GM23338 (cell line): ENCODE measurements at regions not wholly inside any gene's neighbourhood (a gene's known extent, or its start where the extent isn't known, plus 50 kb on each side); places are given as distances from the start of the nearest gene placed in this dataset.

ENCODE experiments used
- ATAC-seq: fragments of 200-7000 bp; cut with Tn5 transposase; 3 replicates; pipeline ENCODE4 v1.9.1; 2020
- DNase-seq: peaks from one replicate; pipeline ENCODE4 v3.0.0-alpha.2; 2015; ENCODE audit warnings: low spot score
- H2AFZ ChIP-seq: fragments of 200-600 bp; sonication (generic); 2 replicates; pipeline ENCODE4 v1.8.0; 2016; ENCODE audit warnings: antibody characterized with exemption, mild to moderate bottlenecking, moderate library complexity
- H3F3A ChIP-seq: fragments of 200-600 bp; sonication (generic); replicated peaks from 2 replicates; pipeline ENCODE4 v1.8.0; 2017; ENCODE audit warnings: antibody characterized with exemption, mixed run types, low read depth
- H3K27ac ChIP-seq: fragments of 200-600 bp; sonication (generic); 2 replicates; pipeline ENCODE4 v1.6.1; 2016; ENCODE audit warnings: low read depth
- H3K27me3 ChIP-seq: fragments of 200-600 bp; sonication (generic); 2 replicates; pipeline ENCODE4 v1.8.0; 2016; ENCODE audit warnings: mild to moderate bottlenecking, mixed run types, moderate library complexity; ENCODE audit not compliant: insufficient read depth
- H3K36me3 ChIP-seq: fragments of 200-600 bp; sonication (generic); 2 replicates; pipeline ENCODE4 v1.8.0; 2016; ENCODE audit warnings: mild to moderate bottlenecking; ENCODE audit not compliant: insufficient read depth
- H3K4me1 ChIP-seq: fragments of 200-600 bp; sonication (generic); 2 replicates; pipeline ENCODE4 v1.8.0; 2016; ENCODE audit warnings: mild to moderate bottlenecking, moderate library complexity; ENCODE audit not compliant: insufficient read depth
- H3K4me2 ChIP-seq: fragments of 200-600 bp; sonication (generic); 2 replicates; pipeline ENCODE4 v1.7.1; 2017; ENCODE audit warnings: mixed run types
- H3K4me3 ChIP-seq: fragments of 200-600 bp; sonication (generic); 2 replicates; pipeline ENCODE4 v1.6.1; 2016; ENCODE audit warnings: mixed run types
- H3K79me2 ChIP-seq: fragments of 200-600 bp; sonication (generic); replicated peaks from 2 replicates; pipeline ENCODE4 v1.8.0; 2017; ENCODE audit warnings: mild to moderate bottlenecking; ENCODE audit not compliant: insufficient read depth
- H3K9me2 ChIP-seq: fragments of 200-600 bp; sonication (generic); 2 replicates; pipeline ENCODE4 v1.8.0; 2017; ENCODE audit not compliant: insufficient read depth
- H4K20me1 ChIP-seq: fragments of 200-600 bp; sonication (generic); replicated peaks from 2 replicates; pipeline ENCODE4 v1.8.0; 2017; ENCODE audit warnings: mild to moderate bottlenecking; ENCODE audit not compliant: insufficient read depth
- H3K27ac Mint-ChIP-seq: 2 replicates; pipeline ENCODE4 v1.8.0; 2020; ENCODE audit warnings: inconsistent platforms, mild to moderate bottlenecking, moderate library complexity, mixed read lengths
- H3K27me3 Mint-ChIP-seq: 3 replicates; pipeline ENCODE4 v1.8.0; 2022; ENCODE audit warnings: low read depth, mild to moderate bottlenecking, moderate library complexity, mixed read lengths, inconsistent platforms; ENCODE audit not compliant: insufficient read depth, poor library complexity
- H3K36me3 Mint-ChIP-seq: 3 replicates; pipeline ENCODE4 v1.8.0; 2021; ENCODE audit warnings: low read depth, mild to moderate bottlenecking, inconsistent platforms, moderate library complexity, mixed read lengths
- H3K4me1 Mint-ChIP-seq: 3 replicates; pipeline ENCODE4 v1.8.0; 2020; ENCODE audit warnings: mild to moderate bottlenecking, inconsistent platforms, mixed read lengths
- H3K4me3 Mint-ChIP-seq: 3 replicates; pipeline ENCODE4 v1.8.0; 2021; ENCODE audit warnings: moderate library complexity, mild to moderate bottlenecking, inconsistent platforms, mixed read lengths
- H3K9me3 Mint-ChIP-seq: 3 replicates; pipeline ENCODE4 v1.8.0; 2020; ENCODE audit warnings: moderate library complexity, mild to moderate bottlenecking, inconsistent platforms, mixed read lengths
- CREB1 ChIP-seq: fragments of 250-450 bp; sonication (Bioruptor Pico); IDR thresholded peaks from 2 replicates; pipeline ENCODE4 v1.5.0; 2020; ENCODE audit warnings: low read depth, mild to moderate bottlenecking, moderate library complexity
- ETS1 ChIP-seq: IDR thresholded peaks from 2 replicates; pipeline ENCODE4 v1.6.1; 2016; ENCODE audit warnings: antibody characterized with exemption
- EZH2 ChIP-seq: fragments of 200-600 bp; sonication (generic); IDR thresholded peaks from one replicate; pipeline ENCODE4 v1.8.0; 2017; ENCODE audit warnings: antibody characterized with exemption, mild to moderate bottlenecking, low read depth; ENCODE audit not compliant: unreplicated experiment
- EZH2phosphoT487 ChIP-seq: fragments of 200-600 bp; sonication (generic); IDR thresholded peaks from one replicate; pipeline ENCODE4 v1.8.1; 2018; ENCODE audit warnings: antibody characterized with exemption; ENCODE audit not compliant: unreplicated experiment
- JUNB ChIP-seq: IDR thresholded peaks from one replicate; pipeline ENCODE4 v1.6.1; 2016; ENCODE audit warnings: antibody characterized with exemption; ENCODE audit not compliant: unreplicated experiment
- ZNF114 ChIP-seq: fragments of 250-450 bp; sonication (Bioruptor Pico); IDR thresholded peaks from 2 replicates; pipeline ENCODE4 v1.5.0; 2020; ENCODE audit warnings: mild to moderate bottlenecking, moderate library complexity
- ZNF331 ChIP-seq: fragments of 250-450 bp; sonication (Bioruptor Pico); IDR thresholded peaks from 2 replicates; pipeline ENCODE4 v1.5.0; 2020; ENCODE audit warnings: low read depth, mild to moderate bottlenecking, moderate library complexity
- TF ChIP-seq, protein P1 (sequence below): IDR thresholded peaks from one replicate; pipeline ENCODE4 v1.6.1; 2018; ENCODE audit warnings: antibody characterized with exemption; ENCODE audit not compliant: unreplicated experiment

- Histone ChIP-seq H3F3A (no peaks in the 10 kb centered on the region), H3K4me2 (no peak overlapping the region), H3K79me2 (no peaks in the 10 kb centered on the region), H2AFZ (no peak overlapping the region), H3K27ac (no peak overlapping the region), H4K20me1 (no peaks in the 10 kb centered on the region), H3K27me3 (no peaks in the 10 kb centered on the region), H3K36me3 (no peaks in the 10 kb centered on the region), H3K4me3 (no peak overlapping the region), H3K9me2 (no peaks in the 10 kb centered on the region), H3K4me1 (no peaks in the 10 kb centered on the region)
- Mint-ChIP-seq H3K36me3 (no peaks in the 10 kb centered on the region), H3K4me3 (no peak overlapping the region), H3K27me3 (no peaks in the 10 kb centered on the region), H3K9me3 (no peaks in the 10 kb centered on the region), H3K27ac (no peak overlapping the region), H3K4me1 (no peaks in the 10 kb centered on the region)
- no peak for ATAC-seq
- DNase-seq = no peak
- TF ChIP-seq ZNF114 (CRISPR knock-in tag) = no peak
- TF ChIP-seq JUNB = no peak
- no peak for TF ChIP-seq EZH2phosphoT487
- TF ChIP-seq, protein P1, sequence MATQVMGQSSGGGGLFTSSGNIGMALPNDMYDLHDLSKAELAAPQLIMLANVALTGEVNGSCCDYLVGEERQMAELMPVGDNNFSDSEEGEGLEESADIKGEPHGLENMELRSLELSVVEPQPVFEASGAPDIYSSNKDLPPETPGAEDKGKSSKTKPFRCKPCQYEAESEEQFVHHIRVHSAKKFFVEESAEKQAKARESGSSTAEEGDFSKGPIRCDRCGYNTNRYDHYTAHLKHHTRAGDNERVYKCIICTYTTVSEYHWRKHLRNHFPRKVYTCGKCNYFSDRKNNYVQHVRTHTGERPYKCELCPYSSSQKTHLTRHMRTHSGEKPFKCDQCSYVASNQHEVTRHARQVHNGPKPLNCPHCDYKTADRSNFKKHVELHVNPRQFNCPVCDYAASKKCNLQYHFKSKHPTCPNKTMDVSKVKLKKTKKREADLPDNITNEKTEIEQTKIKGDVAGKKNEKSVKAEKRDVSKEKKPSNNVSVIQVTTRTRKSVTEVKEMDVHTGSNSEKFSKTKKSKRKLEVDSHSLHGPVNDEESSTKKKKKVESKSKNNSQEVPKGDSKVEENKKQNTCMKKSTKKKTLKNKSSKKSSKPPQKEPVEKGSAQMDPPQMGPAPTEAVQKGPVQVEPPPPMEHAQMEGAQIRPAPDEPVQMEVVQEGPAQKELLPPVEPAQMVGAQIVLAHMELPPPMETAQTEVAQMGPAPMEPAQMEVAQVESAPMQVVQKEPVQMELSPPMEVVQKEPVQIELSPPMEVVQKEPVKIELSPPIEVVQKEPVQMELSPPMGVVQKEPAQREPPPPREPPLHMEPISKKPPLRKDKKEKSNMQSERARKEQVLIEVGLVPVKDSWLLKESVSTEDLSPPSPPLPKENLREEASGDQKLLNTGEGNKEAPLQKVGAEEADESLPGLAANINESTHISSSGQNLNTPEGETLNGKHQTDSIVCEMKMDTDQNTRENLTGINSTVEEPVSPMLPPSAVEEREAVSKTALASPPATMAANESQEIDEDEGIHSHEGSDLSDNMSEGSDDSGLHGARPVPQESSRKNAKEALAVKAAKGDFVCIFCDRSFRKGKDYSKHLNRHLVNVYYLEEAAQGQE = no peak
- TF ChIP-seq EZH2 = no peak
- no peak for TF ChIP-seq CREB1 (CRISPR knock-in tag)
- TF ChIP-seq ZNF331 (CRISPR knock-in tag) = no peak
Observed at GRCh38 chrX:136967966-136968365, 65.8 kb downstream of the GPR101 start.

GRCh38 chrX:136963973-136964372, 69.8 kb downstream of the GPR101 start:
- Mint-ChIP-seq H3K27me3 (no peaks in the 10 kb centered on the region), H3K4me1 (peaks cover 3% of the 10 kb centered on the region; the same call in 1 of the 3 replicates), H3K9me3 (no peaks in the 10 kb centered on the region), H3K4me3 (no peak overlapping the region), H3K27ac (no peak overlapping the region), H3K36me3 (no peaks in the 10 kb centered on the region)
- Histone ChIP-seq H3K27me3 (no peaks in the 10 kb centered on the region), H3K4me1 (no peaks in the 10 kb centered on the region), H2AFZ (no peak overlapping the region), H3K36me3 (no peaks in the 10 kb centered on the region), H3K9me2 (no peaks in the 10 kb centered on the region), H3K4me3 (no peak overlapping the region), H4K20me1 (no peaks in the 10 kb centered on the region; the same call in 1 of the 2 replicates), H3K79me2 (no peaks in the 10 kb centered on the region), H3K4me2 (no peak overlapping the region), H3K27ac (no peak overlapping the region), H3F3A (no peaks in the 10 kb centered on the region)
- ATAC-seq = no peak
- DNase-seq = no peak
- TF ChIP-seq ETS1 = no peak
